Smooth muscle cell (in vitro differentiated cells): ENCODE measurements at regions not wholly inside any gene's neighbourhood (a gene's known extent, or its start where the extent isn't known, plus 50 kb on each side); places are given as distances from the start of the nearest gene placed in this dataset.

Source experiments
- DNase-seq: peaks from one replicate; lab custom pipeline; 2025; ENCODE audit not compliant: unreplicated experiment; lab: John Stamatoyannopoulos, UW
- H2AFZ ChIP-seq: fragments of 200-600 bp; sonication (generic); 2 replicates; pipeline ENCODE4 v1.6.0; 2016; ENCODE audit warnings: antibody characterized with exemption, low read depth, mild to moderate bottlenecking
- H3F3A ChIP-seq: fragments of 200-600 bp; sonication (generic); 2 replicates; pipeline ENCODE4 v1.6.0; 2017; ENCODE audit warnings: antibody characterized with exemption, low read depth
- H3K27ac ChIP-seq: fragments of 200-600 bp; sonication (generic); 2 replicates; pipeline ENCODE4 v1.5.1; 2016; ENCODE audit warnings: low read depth, mild to moderate bottlenecking
- H3K27me3 ChIP-seq: fragments of 200-600 bp; sonication (generic); 2 replicates; pipeline ENCODE4 v1.6.1; 2016; ENCODE audit warnings: low read depth, mild to moderate bottlenecking
- H3K36me3 ChIP-seq: fragments of 200-600 bp; sonication (generic); 2 replicates; pipeline ENCODE4 v1.5.1; 2016; ENCODE audit warnings: low read depth
- H3K4me1 ChIP-seq: fragments of 200-600 bp; sonication (generic); 2 replicates; pipeline ENCODE4 v1.5.1; 2016; ENCODE audit warnings: low read depth
- H3K4me2 ChIP-seq: fragments of 200-600 bp; sonication (generic); 2 replicates; pipeline ENCODE4 v1.6.0; 2016; ENCODE audit warnings: mild to moderate bottlenecking
- H3K4me3 ChIP-seq: fragments of 200-600 bp; sonication (generic); 2 replicates; pipeline ENCODE4 v1.5.1; 2016; ENCODE audit warnings: mild to moderate bottlenecking
- H3K79me2 ChIP-seq: fragments of 200-600 bp; sonication (generic); 2 replicates; pipeline ENCODE4 v1.6.0; 2016; ENCODE audit warnings: low read depth, mild to moderate bottlenecking
- H3K9ac ChIP-seq: fragments of 200-600 bp; sonication (generic); 2 replicates; pipeline ENCODE4 v1.6.0; 2016; ENCODE audit warnings: low read depth
- H3K9me3 ChIP-seq: fragments of 200-600 bp; sonication (generic); replicated peaks from 2 replicates; pipeline ENCODE4 v1.5.1; 2016; ENCODE audit warnings: low read depth
- H4K20me1 ChIP-seq: fragments of 200-600 bp; sonication (generic); 2 replicates; pipeline ENCODE4 v1.6.0; 2016; ENCODE audit warnings: low read depth
- CTCF ChIP-seq: fragments of 200-600 bp; sonication (generic); IDR thresholded peaks from 2 replicates; pipeline ENCODE4 v1.5.1; 2017; ENCODE audit warnings: borderline replicate concordance, mild to moderate bottlenecking, antibody characterized with exemption; ENCODE audit not compliant: insufficient read depth, poor library complexity, severe bottlenecking
- WGBS: methylation state at CpG from one replicate; pipeline ENCODE4 v1.1.7; 2016; ENCODE audit warnings: low lambda C conversion rate; 5-methylcytosine and 5-hydroxymethylcytosine counted together

DNA sequence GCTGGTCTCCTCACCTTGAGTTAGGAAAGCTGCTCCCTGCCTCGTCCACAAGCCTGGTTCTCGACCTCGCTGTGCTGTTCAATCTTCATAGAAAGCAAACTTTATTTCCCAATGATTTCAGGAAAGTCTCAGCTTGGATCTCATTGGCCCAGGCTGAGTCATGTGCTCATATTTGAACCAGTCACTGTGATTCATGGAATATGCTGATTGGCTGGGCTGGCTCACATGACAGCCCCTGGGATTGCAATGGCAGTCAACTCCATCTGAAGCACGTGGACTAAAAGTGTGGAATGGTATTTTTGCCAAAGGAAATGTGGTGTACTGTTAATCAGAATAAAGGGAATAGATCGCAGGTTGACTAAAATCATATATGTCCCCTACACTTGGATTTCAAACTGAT is 396.6 kb downstream of the AACS start:
- no peaks in the 10 kb centered on the region for H3F3A ChIP-seq
- H3K9ac ChIP-seq, result no peak overlapping the region
- H3K27ac ChIP-seq, result no peak overlapping the region
- no peaks in the 10 kb centered on the region for H3K36me3 ChIP-seq
- no peak overlapping the region for H2AFZ ChIP-seq
- H3K4me3 ChIP-seq, result no peak overlapping the region
- no peak for DNase-seq
- WGBS, result 89% methylated on average over 5 of the region's 5 CpGs
- no peak overlapping the region for H3K4me2 ChIP-seq
- TF ChIP-seq CTCF, result no peak
- H3K4me1 ChIP-seq, result no peaks in the 10 kb centered on the region
- H3K9me3 ChIP-seq, result no peaks in the 10 kb centered on the region
- H4K20me1 ChIP-seq, result no peaks in the 10 kb centered on the region
- no peaks in the 10 kb centered on the region for H3K79me2 ChIP-seq
- no peaks in the 10 kb centered on the region for H3K27me3 ChIP-seq

- Histone ChIP-seq H3K9ac (no peak overlapping the region), H3K4me2 (no peak overlapping the region), H3K4me3 (no peak overlapping the region), H3K79me2 (no peaks in the 10 kb centered on the region), H4K20me1 (no peaks in the 10 kb centered on the region), H3K27me3 (no peaks in the 10 kb centered on the region), H3K27ac (no peak overlapping the region), H2AFZ (no peak overlapping the region), H3F3A (no peaks in the 10 kb centered on the region), H3K9me3 (no peaks in the 10 kb centered on the region), H3K4me1 (no peaks in the 10 kb centered on the region), H3K36me3 (no peaks in the 10 kb centered on the region)
- DNase-seq, result no peak
- TF ChIP-seq CTCF, result no peak
- WGBS, result 81% methylated on average over 2 of the region's 2 CpGs
These were observed 398.2 kb downstream of the AACS start for GRCh38 chr12:125463386-125463785.

DNA sequence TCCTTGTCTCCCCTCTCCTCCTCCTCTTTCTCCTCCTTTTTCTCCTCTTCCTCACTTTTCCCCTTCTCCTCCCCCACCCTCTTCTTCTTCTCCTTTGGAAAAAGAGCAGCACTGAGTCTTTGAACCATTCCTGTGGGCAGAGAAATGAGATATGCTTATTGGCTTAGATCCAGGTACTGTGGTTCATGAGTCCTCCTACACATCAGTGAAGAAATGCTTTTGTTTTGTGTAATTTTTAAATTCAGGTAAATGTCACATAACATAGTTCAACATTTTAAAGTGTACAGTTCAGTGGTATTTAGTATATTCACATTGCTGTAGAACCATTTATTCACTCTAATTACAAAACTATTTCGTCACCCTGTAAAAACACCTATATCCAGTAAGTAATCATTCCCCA is 402.1 kb downstream of the AACS start:
- no peaks in the 10 kb centered on the region for H3F3A ChIP-seq
- H3K4me1 ChIP-seq, result no peaks in the 10 kb centered on the region
- no peak for TF ChIP-seq CTCF
- H3K9me3 ChIP-seq, result no peaks in the 10 kb centered on the region
- H3K27me3 ChIP-seq, result no peaks in the 10 kb centered on the region
- no peak overlapping the region for H3K4me3 ChIP-seq
- no peak overlapping the region for H3K9ac ChIP-seq
- H3K79me2 ChIP-seq, result no peaks in the 10 kb centered on the region
- no peak for DNase-seq
- H4K20me1 ChIP-seq, result no peaks in the 10 kb centered on the region
- H2AFZ ChIP-seq, result no peak overlapping the region
- no peaks in the 10 kb centered on the region for H3K36me3 ChIP-seq
- no peak overlapping the region for H3K4me2 ChIP-seq
- no peak overlapping the region for H3K27ac ChIP-seq
- WGBS, result 82% methylated on average over 1 of the region's 1 CpG

DNA sequence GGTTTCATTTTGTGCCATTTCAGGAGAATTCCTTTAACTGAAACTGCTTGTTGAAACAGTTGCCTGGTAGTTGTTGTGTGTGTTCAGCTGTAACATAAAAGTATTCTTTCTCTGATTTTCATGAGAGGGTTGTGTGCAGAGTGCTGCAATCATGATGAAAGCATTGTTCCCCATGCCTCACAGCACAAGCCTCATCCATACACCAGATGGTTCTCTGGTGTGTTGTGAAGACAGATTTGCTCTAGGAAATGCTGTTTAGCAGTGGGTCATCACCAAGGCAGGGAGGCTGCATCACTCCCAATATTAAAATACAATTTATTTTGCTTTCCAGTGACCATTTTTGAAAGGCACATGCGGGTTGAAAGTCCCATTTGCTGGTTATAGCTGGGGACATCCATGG is 404.4 kb downstream of the AACS start:
- no peaks in the 10 kb centered on the region for H3K36me3 ChIP-seq
- DNase-seq, result no peak
- no peaks in the 10 kb centered on the region for H3K27me3 ChIP-seq
- no peak overlapping the region for H3K4me3 ChIP-seq
- no peaks in the 10 kb centered on the region for H3F3A ChIP-seq
- H3K9ac ChIP-seq, result no peak overlapping the region
- WGBS, result 100% methylated on average over 1 of the region's 1 CpG
- no peak for TF ChIP-seq CTCF
- H3K4me2 ChIP-seq, result no peak overlapping the region
- H3K79me2 ChIP-seq, result no peaks in the 10 kb centered on the region
- H2AFZ ChIP-seq, result no peak overlapping the region
- no peaks in the 10 kb centered on the region for H4K20me1 ChIP-seq
- no peak overlapping the region for H3K27ac ChIP-seq
- no peaks in the 10 kb centered on the region for H3K9me3 ChIP-seq
- no peaks in the 10 kb centered on the region for H3K4me1 ChIP-seq
